Esophagus mucosa (tissue), 1 donor: ENCODE measurements at regions not wholly inside any gene's neighbourhood (a gene's known extent, or its start where the extent isn't known, plus 50 kb on each side); places are given as distances from the start of the nearest gene placed in this dataset.

Source experiments
- ATAC-seq: fragments of 200-7000 bp; cut with Tn5 transposase; one replicate; pipeline ENCODE4 v1.9.1; 2020
- donor health status: DM: yes; HTN: yes; CAD: no.

DNA sequence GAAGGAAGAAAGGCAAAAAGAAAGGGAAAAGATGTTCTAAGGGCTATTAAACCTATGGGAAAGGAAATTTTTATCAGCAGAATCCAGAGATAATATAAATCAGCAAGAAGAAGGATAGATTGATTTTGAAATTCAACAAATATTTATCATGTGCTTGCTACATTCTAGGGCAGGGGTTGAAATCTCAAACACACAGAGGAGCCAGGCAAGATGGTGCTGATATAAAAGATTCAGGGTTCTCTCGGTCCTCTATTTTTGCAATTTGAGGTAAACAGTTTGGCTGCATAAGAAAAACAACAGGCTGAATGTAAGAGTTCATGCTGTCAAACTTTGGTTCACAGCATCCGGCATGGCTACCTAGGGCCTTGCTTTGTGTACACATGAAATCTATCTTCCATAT is 109.6 kb upstream of the BMP2 start:
- ATAC-seq = no peak

DNA sequence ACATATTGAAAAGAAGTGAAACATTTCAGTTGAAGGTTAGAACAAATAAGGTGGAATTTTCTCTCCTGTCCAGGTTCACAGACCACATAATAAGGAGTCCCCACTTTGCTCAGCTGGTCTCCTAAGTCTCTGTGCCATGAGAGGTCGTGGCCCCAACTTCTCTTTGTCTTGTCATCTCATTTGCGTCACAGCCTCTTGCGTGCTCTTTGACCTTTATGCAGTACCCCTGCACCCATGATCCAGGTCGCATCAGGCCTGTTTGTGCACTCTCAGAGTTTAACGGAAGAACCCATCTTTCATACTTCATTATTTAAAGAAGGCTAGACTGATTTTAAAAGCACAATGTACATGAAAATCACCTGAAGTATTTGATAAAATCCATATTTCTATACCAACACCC is 110.4 kb upstream of the BMP2 start:
- no peak for ATAC-seq

DNA sequence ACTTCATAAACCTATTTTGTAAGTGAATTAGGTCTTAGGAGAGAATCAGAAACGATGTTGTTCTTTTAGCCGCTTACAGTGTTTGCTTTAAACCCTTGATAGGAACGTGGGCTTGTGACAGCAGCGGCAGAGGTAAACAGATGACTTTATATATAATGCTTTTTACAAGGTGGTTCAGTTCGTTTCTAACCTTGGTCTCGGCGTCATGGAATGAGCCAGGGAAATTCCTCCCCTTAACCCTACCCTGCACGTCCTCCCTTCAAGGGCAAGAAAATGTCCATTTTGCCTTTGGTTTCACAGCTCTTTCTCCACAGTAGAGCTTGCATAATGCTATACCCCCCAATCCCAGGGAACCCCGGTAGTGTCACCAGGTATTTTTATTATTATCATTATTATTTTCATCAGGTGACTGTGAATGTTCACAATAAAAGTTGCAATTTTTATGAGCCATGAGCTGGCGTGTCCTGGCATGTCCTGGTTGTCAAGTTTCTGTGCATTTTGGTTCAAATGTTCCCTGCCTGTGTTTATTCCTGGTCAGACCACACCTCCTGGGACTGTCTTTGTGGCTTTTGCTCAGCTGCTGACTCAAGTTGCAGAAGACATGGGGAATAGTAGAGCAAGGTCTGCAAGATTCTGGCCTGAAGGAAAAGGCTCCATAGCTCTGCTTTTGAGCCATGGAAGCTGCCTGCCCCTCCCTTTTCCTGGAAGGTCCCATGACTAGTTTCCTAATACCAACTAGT is 112.8 kb upstream of the BMP2 start:
- peak; percentile 82 for ATAC-seq

DNA sequence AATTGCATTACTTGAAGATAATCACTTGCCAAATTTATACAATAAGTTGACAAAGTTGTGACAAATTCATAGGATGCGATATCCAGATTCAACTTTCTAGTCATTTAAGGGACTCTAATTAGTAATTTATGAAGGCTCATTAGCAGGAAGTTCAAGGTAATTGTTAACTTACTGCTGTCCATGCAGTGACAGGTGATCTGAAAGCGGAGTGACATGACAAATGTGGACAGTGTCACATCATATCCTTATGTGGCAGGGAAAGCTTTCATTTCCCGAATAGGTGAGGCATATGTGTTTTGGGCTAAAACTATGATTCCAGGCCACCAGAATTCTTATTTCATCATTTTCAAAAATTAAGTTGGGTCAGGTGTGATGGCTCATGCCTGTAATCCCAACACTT is 115.9 kb upstream of the BMP2 start:
- no peak for ATAC-seq

DNA sequence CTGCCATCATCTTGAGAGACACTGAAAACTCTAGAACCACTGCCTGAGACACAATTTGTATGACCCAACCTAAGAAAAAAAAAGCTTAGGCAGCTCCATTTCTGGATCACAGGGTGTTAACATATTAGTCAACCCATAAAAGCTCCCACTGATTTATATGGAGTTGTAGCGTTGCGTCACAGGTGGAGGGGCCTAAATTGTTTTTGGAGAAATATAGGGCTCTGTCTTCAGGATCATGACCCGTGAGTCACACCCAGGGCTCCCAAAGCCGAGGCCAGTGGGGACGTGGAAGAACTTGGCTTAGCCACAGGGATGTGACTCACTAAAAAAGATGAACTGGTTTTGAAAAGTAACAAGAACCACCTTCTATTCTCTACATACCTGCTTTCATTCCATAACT is 116.5 kb upstream of the BMP2 start:
- peak; percentile 96 for ATAC-seq

GRCh38 chr20:6646021-6646636 is 121.4 kb upstream of the BMP2 start:
- ATAC-seq = no peak

- no peak for ATAC-seq
Observed at GRCh38 chr20:6644813-6645628, 122.5 kb upstream of the BMP2 start.

DNA sequence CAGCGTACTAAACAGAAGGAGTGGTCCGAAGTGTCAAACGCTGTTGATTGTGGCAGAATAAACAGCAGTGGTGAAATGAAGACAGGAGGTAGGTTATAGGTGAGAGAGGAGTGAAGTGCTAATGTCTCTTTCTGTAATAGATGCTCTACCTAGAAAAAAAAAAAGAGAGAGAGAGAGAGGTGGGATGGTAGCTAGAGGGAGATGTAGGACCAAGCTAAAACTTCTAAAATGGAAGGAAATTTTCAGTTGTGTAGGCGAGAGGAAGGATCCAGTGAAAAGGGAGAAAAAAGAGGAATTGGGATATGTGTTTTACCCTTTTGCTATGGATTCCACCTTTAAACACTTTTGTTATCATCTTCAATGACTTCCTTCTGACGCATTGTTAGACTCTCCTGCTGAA is 126.5 kb upstream of the BMP2 start:
- no peak for ATAC-seq

DNA sequence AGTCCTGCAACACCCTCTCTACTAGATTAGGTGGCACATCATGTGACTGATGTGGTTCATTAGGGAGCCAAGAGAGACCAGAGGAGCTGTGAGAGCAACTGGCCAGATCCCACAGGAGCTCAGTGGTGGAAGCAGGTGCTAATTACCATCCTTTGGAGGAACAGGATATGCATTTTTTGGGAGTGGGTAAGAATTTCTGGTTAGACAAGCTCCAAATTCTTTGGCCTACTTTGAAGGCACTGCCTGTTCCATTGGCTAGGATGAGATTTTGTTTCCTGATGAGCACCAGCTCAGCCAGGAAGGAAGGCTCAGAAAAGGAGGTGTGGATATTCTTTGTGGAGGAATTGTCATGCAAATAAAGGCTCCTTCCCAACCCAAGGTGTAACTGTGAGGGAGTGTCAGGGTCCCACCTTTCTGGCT is 130.3 kb upstream of the BMP2 start:
- ATAC-seq = peak; percentile 82

- ATAC-seq = peak; percentile 75
Observed at GRCh38 chr20:6636209-6637159, 131.0 kb upstream of the BMP2 start.

DNA sequence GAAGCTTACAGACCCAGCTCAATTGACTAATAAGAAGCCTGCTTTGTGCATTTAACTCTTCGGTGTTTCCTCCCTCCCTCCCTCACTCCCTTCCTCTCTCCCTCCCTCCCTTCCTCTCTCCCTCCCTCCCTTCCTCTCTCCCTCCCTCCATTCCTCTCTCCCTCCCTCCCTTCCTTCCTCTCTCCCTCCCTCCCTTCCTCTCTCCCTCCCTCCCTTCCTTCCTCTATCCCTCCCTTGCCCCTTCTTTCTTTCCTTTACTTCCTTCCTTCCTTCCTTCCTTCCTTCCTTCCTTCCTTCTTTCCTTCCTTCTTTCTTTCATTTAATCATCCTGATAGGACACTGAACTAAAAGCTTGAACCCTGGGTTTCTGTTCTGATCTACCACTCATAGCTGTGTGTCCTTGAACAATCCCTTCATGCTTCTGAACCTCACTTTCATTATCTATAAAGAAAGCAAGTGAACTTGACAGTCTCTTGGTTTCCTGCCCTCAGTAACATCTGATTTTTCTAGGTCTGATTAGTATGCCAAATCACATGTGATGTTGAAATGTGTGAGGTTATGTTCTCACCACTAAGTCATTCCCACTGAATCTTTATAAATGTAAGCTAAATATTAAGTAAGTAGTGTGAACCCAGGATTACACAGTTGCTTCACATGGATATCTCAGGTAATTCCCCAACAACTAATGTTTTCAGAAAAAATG is 132.3 kb upstream of the BMP2 start:
- ATAC-seq = no peak

DNA sequence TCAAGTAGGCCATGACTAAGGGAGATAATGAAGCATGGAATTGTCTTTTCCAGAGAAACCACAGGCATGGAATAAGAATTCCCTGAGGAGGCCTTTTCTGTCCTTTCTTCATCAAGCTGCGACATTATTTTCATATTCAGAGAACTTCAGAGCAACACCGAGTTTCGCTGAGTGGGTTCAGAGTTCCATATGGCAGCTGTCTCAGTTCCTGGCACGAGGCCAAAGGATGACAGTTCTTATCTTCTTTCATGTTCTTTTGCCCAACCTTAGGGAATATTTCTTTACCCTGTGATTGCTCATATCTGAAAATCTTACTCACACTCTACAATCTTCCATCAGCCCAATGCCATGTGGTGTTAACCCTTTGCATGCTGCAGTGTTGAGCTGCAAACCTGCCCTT is 135.3 kb upstream of the BMP2 start:
- no peak for ATAC-seq

- ATAC-seq = no peak
Observed at GRCh38 chr20:6630514-6630913, 137.0 kb upstream of the BMP2 start.

DNA sequence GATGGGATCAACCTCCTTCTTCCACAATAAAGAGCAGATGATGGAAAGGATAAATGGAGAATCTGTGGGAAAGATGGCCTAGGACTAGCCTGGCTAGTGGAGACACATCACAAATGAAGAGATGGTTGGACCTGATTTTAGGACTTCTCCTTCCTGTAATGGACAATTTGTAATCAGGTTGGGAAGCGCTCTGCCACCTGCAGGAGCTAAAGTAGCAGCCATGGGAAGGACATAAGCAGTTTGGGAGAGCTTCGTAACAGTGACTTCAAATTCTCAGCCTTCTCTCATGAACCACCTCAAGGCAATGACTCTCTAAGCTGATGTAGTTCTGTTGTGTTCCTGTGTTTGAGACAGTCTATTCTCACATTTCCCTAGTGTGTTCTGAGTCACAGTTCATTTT is 137.9 kb upstream of the BMP2 start:
- ATAC-seq = no peak

- no peak for ATAC-seq
Observed at GRCh38 chr20:6626805-6627204, 140.7 kb upstream of the BMP2 start.

GRCh38 chr20:6623989-6624388 is 143.5 kb upstream of the BMP2 start:
- no peak for ATAC-seq

GRCh38 chr20:6622041-6622440 is 145.4 kb upstream of the BMP2 start:
- ATAC-seq = no peak

DNA sequence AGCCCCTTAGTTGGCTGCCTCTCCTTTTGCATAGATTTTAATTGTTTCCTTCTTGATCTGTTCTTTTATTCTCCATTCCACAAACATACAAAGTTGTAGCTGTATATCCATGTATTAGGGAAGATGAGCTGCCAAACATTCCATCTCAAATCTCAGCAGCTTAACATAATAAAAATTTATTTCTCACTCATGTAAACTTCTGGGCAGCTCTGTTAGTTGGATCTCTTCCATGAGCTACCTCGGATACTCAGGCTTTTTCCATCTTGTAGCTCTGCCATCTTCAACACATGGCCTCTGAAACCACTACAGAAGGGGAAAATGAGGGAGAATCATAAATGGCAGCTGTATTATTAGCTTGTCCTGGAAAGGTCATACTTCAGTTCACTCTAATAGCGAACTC is 149.4 kb upstream of the BMP2 start:
- ATAC-seq = no peak

GRCh38 chr20:6616421-6616820 is 151.1 kb upstream of the BMP2 start:
- ATAC-seq = no peak

- no peak for ATAC-seq
Observed at GRCh38 chr20:6614836-6615235, 152.7 kb upstream of the BMP2 start.

DNA sequence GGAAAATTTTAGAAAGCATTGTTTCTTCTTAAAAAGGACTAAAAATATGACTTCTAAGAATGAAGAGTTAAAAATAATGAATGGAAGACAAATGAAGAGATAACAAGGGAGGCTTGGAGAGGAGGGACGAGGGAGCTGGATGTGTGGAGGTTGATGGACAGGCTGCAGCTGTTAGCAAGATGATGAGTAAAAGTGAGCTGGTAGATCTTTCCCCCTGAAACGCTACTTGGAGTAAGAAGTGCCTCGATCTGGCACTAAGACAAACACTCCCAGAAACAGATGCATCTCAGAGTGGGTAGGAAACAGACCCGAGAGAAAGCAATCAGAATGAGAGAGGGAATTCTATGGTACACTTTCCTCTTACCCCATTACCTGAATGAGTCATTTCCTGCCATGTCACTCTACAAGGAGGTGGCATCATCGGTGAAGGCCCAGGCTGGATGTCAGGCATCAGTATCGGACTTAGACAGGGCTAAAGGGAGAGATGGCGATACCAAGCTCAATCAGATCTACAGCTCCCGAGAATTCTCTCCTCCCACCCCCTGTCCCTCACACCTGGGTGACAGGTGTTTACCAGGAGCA is 154.1 kb upstream of the BMP2 start:
- ATAC-seq = peak; percentile 52

DNA sequence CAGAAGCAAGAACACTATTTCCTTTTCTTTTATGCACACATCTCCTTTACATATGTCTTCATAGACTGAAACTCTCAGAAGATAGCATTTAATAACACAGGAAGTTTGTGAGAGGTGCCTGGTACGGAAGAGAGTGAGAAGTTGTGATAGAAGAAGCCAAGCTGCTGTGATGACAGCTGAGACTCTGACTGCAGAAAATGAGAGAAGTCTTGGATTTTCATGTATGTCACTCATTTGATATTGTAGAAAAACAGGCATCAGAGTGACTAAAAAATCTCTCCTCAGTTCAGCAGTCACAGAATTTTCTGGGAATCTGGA is 154.9 kb upstream of the BMP2 start:
- no peak for ATAC-seq
